ENCODE measurements at regions not wholly inside any gene's neighbourhood (a gene's known extent, or its start where the extent isn't known, plus 50 kb on each side); places are given as distances from the start of the nearest gene placed in this dataset.

DNA sequence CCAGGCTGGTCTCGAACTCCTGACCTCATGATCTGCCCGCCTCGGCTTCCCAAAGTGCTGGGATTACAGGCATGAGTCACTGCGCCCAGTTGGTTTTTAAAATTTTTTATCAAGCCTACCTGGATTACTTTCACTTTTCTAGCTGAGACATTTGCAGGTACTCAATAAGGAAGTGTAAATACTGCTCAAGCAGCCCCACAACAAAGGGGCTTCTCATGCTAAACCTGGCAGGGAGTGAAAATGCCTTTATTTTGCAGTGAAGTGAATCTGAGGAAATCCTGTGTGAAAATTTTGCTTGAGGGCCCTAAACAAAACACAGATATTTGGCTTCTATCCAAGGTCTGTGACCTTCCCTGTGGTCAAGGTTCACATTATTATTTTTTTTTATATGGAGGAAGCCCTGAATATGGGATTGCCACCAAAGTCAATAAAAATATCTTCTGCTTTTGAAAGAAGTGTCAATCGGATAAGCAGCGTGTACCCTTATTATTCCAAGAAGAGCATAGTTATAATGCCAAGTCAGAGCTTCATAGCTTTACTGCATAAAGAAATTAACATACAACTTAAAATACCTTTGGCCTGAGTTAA, 481.0 kb downstream of the SH2D1A start:
- TF ChIP-seq, protein P1, sequence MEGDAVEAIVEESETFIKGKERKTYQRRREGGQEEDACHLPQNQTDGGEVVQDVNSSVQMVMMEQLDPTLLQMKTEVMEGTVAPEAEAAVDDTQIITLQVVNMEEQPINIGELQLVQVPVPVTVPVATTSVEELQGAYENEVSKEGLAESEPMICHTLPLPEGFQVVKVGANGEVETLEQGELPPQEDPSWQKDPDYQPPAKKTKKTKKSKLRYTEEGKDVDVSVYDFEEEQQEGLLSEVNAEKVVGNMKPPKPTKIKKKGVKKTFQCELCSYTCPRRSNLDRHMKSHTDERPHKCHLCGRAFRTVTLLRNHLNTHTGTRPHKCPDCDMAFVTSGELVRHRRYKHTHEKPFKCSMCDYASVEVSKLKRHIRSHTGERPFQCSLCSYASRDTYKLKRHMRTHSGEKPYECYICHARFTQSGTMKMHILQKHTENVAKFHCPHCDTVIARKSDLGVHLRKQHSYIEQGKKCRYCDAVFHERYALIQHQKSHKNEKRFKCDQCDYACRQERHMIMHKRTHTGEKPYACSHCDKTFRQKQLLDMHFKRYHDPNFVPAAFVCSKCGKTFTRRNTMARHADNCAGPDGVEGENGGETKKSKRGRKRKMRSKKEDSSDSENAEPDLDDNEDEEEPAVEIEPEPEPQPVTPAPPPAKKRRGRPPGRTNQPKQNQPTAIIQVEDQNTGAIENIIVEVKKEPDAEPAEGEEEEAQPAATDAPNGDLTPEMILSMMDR (IDR thresholded peaks at IDR 0.05; ENCODE audit: unreplicated experiment), result no peak
- H3K9me3 Mint-ChIP-seq (ENCODE audit: unreplicated experiment), result no peaks in the 10 kb centered on the region

DNA sequence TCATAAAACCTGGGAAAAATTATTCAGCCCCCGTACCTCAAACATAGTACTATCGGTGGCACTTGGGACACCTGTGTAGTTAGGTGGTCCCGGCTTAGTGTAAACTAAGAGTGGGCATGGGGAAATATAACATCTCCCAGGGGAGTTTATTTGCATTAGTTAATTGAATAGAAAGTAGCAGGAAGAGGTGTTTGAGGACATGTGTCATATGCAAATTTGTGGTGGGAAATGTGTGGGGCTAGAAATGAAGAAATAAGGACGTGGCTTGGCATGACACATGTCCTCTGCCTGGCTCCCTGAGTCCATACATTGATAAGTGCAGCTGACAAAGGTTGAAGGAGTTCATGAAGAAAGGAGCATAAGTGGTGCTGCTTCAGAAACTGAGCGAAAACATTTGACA, 483.6 kb downstream of the SH2D1A start:
- no peak for DNase-seq (ENCODE audit: low spot score)
- Mint-ChIP-seq H3K36me3 (ENCODE audit: low read depth, unreplicated experiment) (no peaks in the 10 kb centered on the region), H3K27me3 (ENCODE audit: unreplicated experiment) (no peaks in the 10 kb centered on the region), H3K9me3 (ENCODE audit: unreplicated experiment) (no peaks in the 10 kb centered on the region), H3K4me3 (ENCODE audit: unreplicated experiment) (no peak overlapping the region), H3K27ac (ENCODE audit: unreplicated experiment) (no peak overlapping the region), H3K4me1 (ENCODE audit: unreplicated experiment) (peaks cover 4% of the 10 kb centered on the region)
- TF ChIP-seq, protein P1 (IDR thresholded peaks at IDR 0.05; ENCODE audit: unreplicated experiment), result no peak

More for the DNA sequence above, 481.0 kb downstream of the SH2D1A start:
- no peak for DNase-seq (ENCODE audit: low spot score)
- H3K36me3 Mint-ChIP-seq (ENCODE audit: low read depth, unreplicated experiment), result no peaks in the 10 kb centered on the region
- peaks cover 4% of the 10 kb centered on the region for H3K4me1 Mint-ChIP-seq (ENCODE audit: unreplicated experiment)
- no peak overlapping the region for H3K4me3 Mint-ChIP-seq (ENCODE audit: unreplicated experiment)
- no peak overlapping the region for H3K27ac Mint-ChIP-seq (ENCODE audit: unreplicated experiment)
- no peaks in the 10 kb centered on the region for H3K27me3 Mint-ChIP-seq (ENCODE audit: unreplicated experiment)

DNA sequence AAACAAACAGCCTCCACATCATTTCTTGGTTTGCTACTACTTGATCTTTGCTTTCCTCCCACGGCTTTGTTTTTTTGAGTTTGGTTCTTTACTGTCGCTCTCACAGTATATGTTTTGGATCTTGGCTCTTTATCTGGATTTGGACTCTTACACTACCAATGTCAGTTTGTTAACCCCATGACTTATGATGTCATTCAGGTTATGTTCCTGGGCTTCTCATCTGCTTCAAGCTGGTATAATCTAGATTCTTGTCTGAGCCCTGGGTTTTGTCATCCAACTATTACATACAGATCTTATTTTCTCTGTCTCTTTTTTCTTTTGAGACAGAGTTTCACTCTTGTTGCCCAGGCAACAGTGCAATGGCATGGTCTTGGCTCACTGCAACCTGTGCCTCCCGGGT, 482.9 kb upstream of the TEX13C start:
- Mint-ChIP-seq H3K4me1 (ENCODE audit: unreplicated experiment) (no peaks in the 10 kb centered on the region), H3K27me3 (ENCODE audit: unreplicated experiment) (no peaks in the 10 kb centered on the region), H3K9me3 (ENCODE audit: unreplicated experiment) (no peaks in the 10 kb centered on the region), H3K27ac (ENCODE audit: unreplicated experiment) (no peak overlapping the region), H3K36me3 (ENCODE audit: low read depth, unreplicated experiment) (no peaks in the 10 kb centered on the region), H3K4me3 (ENCODE audit: unreplicated experiment) (no peak overlapping the region)
- TF ChIP-seq, protein P1 (IDR thresholded peaks at IDR 0.05; ENCODE audit: unreplicated experiment), result no peak
- no peak for DNase-seq (ENCODE audit: low spot score)

DNA sequence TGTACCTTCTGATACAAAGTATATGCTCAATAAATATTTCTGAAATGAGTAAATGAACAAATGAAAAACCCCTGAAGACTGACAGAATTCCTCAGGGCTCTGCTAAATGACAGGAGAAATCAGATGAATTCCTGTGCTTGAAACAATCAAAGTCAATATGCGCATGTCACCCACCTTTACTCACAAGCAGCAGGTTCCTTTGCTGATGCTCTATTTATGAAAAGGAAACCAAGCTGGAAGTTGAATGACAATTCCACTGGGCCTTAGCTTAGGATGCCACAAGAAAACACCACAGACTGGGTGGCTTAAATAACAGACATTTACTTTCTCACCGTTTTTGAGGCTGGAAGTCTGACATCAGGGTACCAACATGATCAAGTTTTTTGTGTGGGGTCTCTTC, 477.5 kb upstream of the TEX13C start:
- H3K4me3 Mint-ChIP-seq (ENCODE audit: unreplicated experiment), result no peak overlapping the region
- DNase-seq (ENCODE audit: low spot score), result no peak
- no peak overlapping the region for H3K27ac Mint-ChIP-seq (ENCODE audit: unreplicated experiment)
- H3K27me3 Mint-ChIP-seq (ENCODE audit: unreplicated experiment), result no peaks in the 10 kb centered on the region
- H3K4me1 Mint-ChIP-seq (ENCODE audit: unreplicated experiment), result no peaks in the 10 kb centered on the region
- no peaks in the 10 kb centered on the region for H3K9me3 Mint-ChIP-seq (ENCODE audit: unreplicated experiment)
- H3K36me3 Mint-ChIP-seq (ENCODE audit: low read depth, unreplicated experiment), result no peaks in the 10 kb centered on the region
- TF ChIP-seq, protein P1 (IDR thresholded peaks at IDR 0.05; ENCODE audit: unreplicated experiment), result no peak

DNA sequence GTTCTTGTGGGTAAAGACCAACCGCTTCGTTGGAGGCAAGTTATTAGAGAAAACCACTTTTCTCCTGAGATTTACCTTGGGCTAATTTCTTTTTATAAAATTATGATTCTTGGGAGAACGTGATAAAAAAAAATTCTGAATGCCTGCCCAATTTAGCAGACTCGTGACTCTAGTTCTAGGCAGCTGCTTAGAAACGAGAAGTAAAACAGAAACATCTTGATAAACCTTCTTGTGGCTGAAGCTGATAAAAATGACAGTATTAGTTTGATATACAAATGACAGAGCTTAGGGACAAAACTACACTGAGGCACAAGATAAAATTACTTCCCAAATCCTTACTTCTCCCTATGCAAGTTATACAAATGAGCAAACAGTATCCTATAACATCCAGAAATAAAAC, 458.9 kb upstream of the TEX13C start:
- Mint-ChIP-seq H3K4me1 (ENCODE audit: unreplicated experiment) (peaks cover 7% of the 10 kb centered on the region), H3K27ac (ENCODE audit: unreplicated experiment) (no peak overlapping the region), H3K4me3 (ENCODE audit: unreplicated experiment) (no peak overlapping the region), H3K36me3 (ENCODE audit: low read depth, unreplicated experiment) (no peaks in the 10 kb centered on the region), H3K9me3 (ENCODE audit: unreplicated experiment) (no peaks in the 10 kb centered on the region), H3K27me3 (ENCODE audit: unreplicated experiment) (no peaks in the 10 kb centered on the region)
- TF ChIP-seq, protein P1 (IDR thresholded peaks at IDR 0.05; ENCODE audit: unreplicated experiment), result no peak
- DNase-seq (ENCODE audit: low spot score), result no peak
